Gastrocnemius medialis (tissue), 4 donors: ENCODE measurements at regions not wholly inside any gene's neighbourhood (a gene's known extent, or its start where the extent isn't known, plus 50 kb on each side); places are given as distances from the start of the nearest gene placed in this dataset.

Experiments
- ATAC-seq, 2 donors: fragments of 150-250 bp; one replicate each; pipeline ENCODE4 v1.9.1; 2016
- DNase-seq, 2 donors: peaks; one replicate each; pipeline ENCODE4 v3.0.0-alpha.2; 2019
- H3K27ac ChIP-seq, 4 donors: fragments of 200-600 bp; sonication (generic); 1 replicate in 1 of 4; 2 replicates in 3 of 4; pipeline ENCODE4 v1.5.1; 2016 to 2018; ENCODE audit warnings: mild to moderate bottlenecking in 2 of 4, moderate library complexity in 1 of 4
- H3K27me3 ChIP-seq, 3 donors: fragments of 200-600 bp; sonication (generic) in 2 of 3; 1 replicate in 1 of 3; 2 replicates in 2 of 3; pipeline versions ENCODE4 v1.5.1 to v1.6.0; 2016 to 2019; ENCODE audit warnings: mild to moderate bottlenecking in 1 of 3, moderate library complexity in 1 of 3
- H3K36me3 ChIP-seq, 2 donors: fragments of 200-600 bp; sonication (generic) in 1 of 2; one replicate each; pipeline ENCODE4 v1.5.1; 2017 to 2018
- H3K4me1 ChIP-seq, 2 donors: fragments of 200-600 bp; sonication (generic) in 1 of 2; one replicate each; pipeline ENCODE4 v1.5.1; 2016 to 2017; ENCODE audit warnings: mild to moderate bottlenecking in 2 of 2
- H3K4me3 ChIP-seq, 4 donors: fragments of 200-600 bp; sonication (generic) in 3 of 4; 1 replicate in 1 of 4; 2 replicates in 3 of 4; pipeline ENCODE4 v1.5.1; 2016 to 2019; ENCODE audit warnings: mild to moderate bottlenecking in 2 of 4
- H3K9me3 ChIP-seq, 3 donors: fragments of 200-600 bp; sonication (generic) in 2 of 3; 1 replicate in 1 of 3; 2 replicates in 2 of 3; pipeline ENCODE4 v1.5.1; 2016 to 2019
- CTCF ChIP-seq, 5 experiments: fragments of 450-650 bp in 3 of 5; fragments of 200-600 bp in 2 of 5; sonication (generic) in 2 of 5; IDR thresholded peaks in 4 of 5; conservative IDR thresholded peaks in 1 of 5; 1 replicate in 4 of 5; 2 replicates in 1 of 5; pipeline ENCODE4 v1.5.1; 2016 to 2019; ENCODE audit warnings: antibody characterized with exemption in 5 of 5, mild to moderate bottlenecking in 3 of 5, moderate library complexity in 3 of 5
- POLR2A ChIP-seq, 2 donors: fragments of 450-650 bp; IDR thresholded peaks; one replicate each; pipeline ENCODE4 v1.6.1; 2017; ENCODE audit warnings: antibody characterized with exemption in 2 of 2, mild to moderate bottlenecking in 2 of 2, moderate library complexity in 2 of 2
- in situ Hi-C, 4 donors: fragments of 200-750 bp; cut with MboI; loops; one replicate each; pipeline versions ENCODE4 v1.15.0 to v1.8.0; 2017; ENCODE audit warnings: low sequenced_read_pairs in 4 of 4
- intact Hi-C: fragments of 100-400 bp; cut with DNase I; formaldehyde crosslinking; loops from one replicate; pipeline ENCODE4 v1.15.1; 2023; ENCODE audit warnings: low total_unique reads

GRCh38 chr18:28794459-28795245, 617.7 kb upstream of the CDH2 start:
- Histone ChIP-seq H3K27me3 (no peaks in the 10 kb centered on the region), H3K27ac (peak overlapping the region; percentile 7 to 56 (median 46)), H3K36me3 (no peaks in the 10 kb centered on the region), H3K9me3 (no peaks in the 10 kb centered on the region), H3K4me3 (no peak overlapping the region), H3K4me1 (no peaks in the 10 kb centered on the region)
- in situ Hi-C loops (no loop called here), intact Hi-C loops (no loop called here)
- DNase-seq, result no peak
- TF ChIP-seq CTCF (IDR thresholded peaks at IDR 0.05 in 4 of 5, conservative IDR thresholded peaks at IDR 0.05 in 1 of 5), result no peak
- no peak for TF ChIP-seq POLR2A (IDR thresholded peaks at IDR 0.05)
- ATAC-seq, result peak; percentile 55 to 58

GRCh38 chr18:28793901-28794300, 617.0 kb upstream of the CDH2 start:
- TF ChIP-seq CTCF (IDR thresholded peaks at IDR 0.05 in 4 of 5, conservative IDR thresholded peaks at IDR 0.05 in 1 of 5), result no peak
- no peak for TF ChIP-seq POLR2A (IDR thresholded peaks at IDR 0.05)
- no peaks in the 10 kb centered on the region for H3K4me1 ChIP-seq
- DNase-seq, result no peak
- in situ Hi-C loops (no loop called here), intact Hi-C loops (no loop called here)
- no peak overlapping the region for H3K4me3 ChIP-seq
- no peaks in the 10 kb centered on the region for H3K27me3 ChIP-seq
- no peaks in the 10 kb centered on the region for H3K9me3 ChIP-seq
- no peaks in the 10 kb centered on the region for H3K36me3 ChIP-seq
- peak in 1 of 2 donors; percentile 39 for ATAC-seq
- H3K27ac ChIP-seq, result peak overlapping the region in 1 of 4 donors; percentile 2

- ATAC-seq, result no peak
- no peaks in the 10 kb centered on the region for H3K9me3 ChIP-seq
- H3K4me1 ChIP-seq, result no peaks in the 10 kb centered on the region
- H3K36me3 ChIP-seq, result no peaks in the 10 kb centered on the region
- no peaks in the 10 kb centered on the region for H3K27me3 ChIP-seq
- no peak for DNase-seq
- in situ Hi-C loops, result no loop called here
- no peak overlapping the region for H3K4me3 ChIP-seq
- intact Hi-C loops, result no loop called here
- TF ChIP-seq CTCF (IDR thresholded peaks at IDR 0.05 in 4 of 5, conservative IDR thresholded peaks at IDR 0.05 in 1 of 5), result no peak
- no peak for TF ChIP-seq POLR2A (IDR thresholded peaks at IDR 0.05)
- H3K27ac ChIP-seq, result no peak overlapping the region
These were observed 615.6 kb upstream of the CDH2 start for GRCh38 chr18:28792404-28793086.

GRCh38 chr18:28791101-28791500, 614.2 kb upstream of the CDH2 start:
- in situ Hi-C loops, result no loop called here
- H3K4me1 ChIP-seq, result no peaks in the 10 kb centered on the region
- no peaks in the 10 kb centered on the region for H3K27me3 ChIP-seq
- intact Hi-C loops, result no loop called here
- no peak overlapping the region for H3K4me3 ChIP-seq
- no peaks in the 10 kb centered on the region for H3K36me3 ChIP-seq
- no peaks in the 10 kb centered on the region for H3K9me3 ChIP-seq
- no peak for ATAC-seq
- no peak overlapping the region for H3K27ac ChIP-seq
- no peak for DNase-seq
- no peak for TF ChIP-seq CTCF (IDR thresholded peaks at IDR 0.05 in 4 of 5, conservative IDR thresholded peaks at IDR 0.05 in 1 of 5)
- no peak for TF ChIP-seq POLR2A (IDR thresholded peaks at IDR 0.05)
